ENCODE measurements at regions not wholly inside any gene's neighbourhood (a gene's known extent, or its start where the extent isn't known, plus 50 kb on each side); places are given as distances from the start of the nearest gene placed in this dataset.

DNA sequence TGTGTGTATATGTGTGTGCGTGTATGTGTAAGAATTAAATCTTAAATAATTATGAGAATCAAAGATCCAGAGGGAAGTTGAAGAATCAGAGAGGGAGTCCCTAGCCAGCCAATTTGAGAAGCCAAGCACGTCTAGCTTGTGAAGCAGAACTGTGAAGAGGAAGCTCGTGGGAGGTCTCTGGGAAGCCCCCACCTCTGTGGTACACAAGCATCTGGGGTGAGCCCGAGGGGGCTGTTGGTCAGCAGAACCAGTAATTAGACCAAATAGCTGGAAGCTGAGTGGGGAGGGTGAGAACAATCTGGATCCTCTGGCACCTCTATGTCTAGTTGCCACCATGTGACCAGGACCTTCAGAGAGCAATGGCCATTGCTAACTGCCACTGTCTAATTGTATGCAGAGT, 162.7 kb upstream of the ADRA1D start:
- intact Hi-C loops (cut with DNase I; ENCODE audit: low total_unique reads), result no loop called here
- no peaks in the 10 kb centered on the region for H3K27me3 ChIP-seq
- TF ChIP-seq CTCF (IDR thresholded peaks at IDR 0.05) (no peak), POLR2A (IDR thresholded peaks at IDR 0.05) (no peak)

GRCh38 chr20:4406627-4407026, 157.5 kb upstream of the ADRA1D start:
- no peak overlapping the region for H3K4me3 ChIP-seq
- TF ChIP-seq POLR2A (IDR thresholded peaks at IDR 0.05) (no peak), CTCF (IDR thresholded peaks at IDR 0.05) (no peak)
- H3K9me3 ChIP-seq, result no peaks in the 10 kb centered on the region
- intact Hi-C loops (cut with DNase I; ENCODE audit: low total_unique reads), result no loop called here
- DNase-seq, result no peak
- no peaks in the 10 kb centered on the region for H3K4me1 ChIP-seq
- WGBS, 2 donors, result 89 to 91% methylated on average over 3 of the region's 4 CpGs
- H3K36me3 ChIP-seq (ENCODE audit: low read depth, missing control alignments), result no peaks in the 10 kb centered on the region
- no peaks in the 10 kb centered on the region for H3K27me3 ChIP-seq
- H3K27ac ChIP-seq, result no peak overlapping the region

More for the DNA sequence above, 162.7 kb upstream of the ADRA1D start:
- Histone ChIP-seq H3K4me3 (no peak overlapping the region), H3K4me1 (no peaks in the 10 kb centered on the region), H3K9me3 (no peaks in the 10 kb centered on the region), H3K27ac (no peak overlapping the region), H3K36me3 (ENCODE audit: low read depth, missing control alignments) (no peaks in the 10 kb centered on the region)
- no peak for DNase-seq
- WGBS, 2 donors, result 64 to 67% methylated on average over 4 of the region's 4 CpGs

- H3K4me3 ChIP-seq, result no peak overlapping the region
- WGBS, 2 donors, result 82 to 83% methylated on average over 3 of the region's 3 CpGs
- TF ChIP-seq POLR2A (IDR thresholded peaks at IDR 0.05), result no peak
- no peak for TF ChIP-seq CTCF (IDR thresholded peaks at IDR 0.05)
- intact Hi-C loops (cut with DNase I; ENCODE audit: low total_unique reads), result no loop called here
- no peaks in the 10 kb centered on the region for H3K4me1 ChIP-seq
- no peak overlapping the region for H3K27ac ChIP-seq
- no peaks in the 10 kb centered on the region for H3K36me3 ChIP-seq (ENCODE audit: low read depth, missing control alignments)
- H3K27me3 ChIP-seq, result no peaks in the 10 kb centered on the region
- no peak for DNase-seq
- H3K9me3 ChIP-seq, result no peaks in the 10 kb centered on the region
These were observed 152.5 kb upstream of the ADRA1D start for GRCh38 chr20:4401601-4402000.

- Histone ChIP-seq H3K27ac (no peak overlapping the region), H3K27me3 (no peaks in the 10 kb centered on the region), H3K4me3 (no peak overlapping the region), H3K36me3 (ENCODE audit: low read depth, missing control alignments) (no peaks in the 10 kb centered on the region), H3K4me1 (no peaks in the 10 kb centered on the region), H3K9me3 (no peaks in the 10 kb centered on the region)
- no peak for TF ChIP-seq POLR2A (IDR thresholded peaks at IDR 0.05)
- no peak for TF ChIP-seq CTCF (IDR thresholded peaks at IDR 0.05)
- intact Hi-C loops (cut with DNase I; ENCODE audit: low total_unique reads), result no loop called here
- DNase-seq, result no peak
- 77 to 87% methylated on average over 4 of the region's 4 CpGs for WGBS, 2 donors
These were observed 135.9 kb upstream of the ADRA1D start for GRCh38 chr20:4384961-4385360.

- Histone ChIP-seq H3K4me3 (no peak overlapping the region), H3K27me3 (no peaks in the 10 kb centered on the region), H3K9me3 (no peaks in the 10 kb centered on the region), H3K36me3 (ENCODE audit: low read depth, missing control alignments) (no peaks in the 10 kb centered on the region), H3K4me1 (no peaks in the 10 kb centered on the region), H3K27ac (no peak overlapping the region)
- intact Hi-C loops (cut with DNase I; ENCODE audit: low total_unique reads), result no loop called here
- TF ChIP-seq POLR2A (IDR thresholded peaks at IDR 0.05) (no peak), CTCF (IDR thresholded peaks at IDR 0.05) (no peak)
- WGBS, 2 donors, result 83 to 86% methylated on average over 5 of the region's 5 CpGs
- DNase-seq, result no peak
These were observed 134.9 kb upstream of the ADRA1D start for GRCh38 chr20:4383961-4384360.
